ENCODE measurements at regions not wholly inside any gene's neighbourhood (a gene's known extent, or its start where the extent isn't known, plus 50 kb on each side); places are given as distances from the start of the nearest gene placed in this dataset.

DNA sequence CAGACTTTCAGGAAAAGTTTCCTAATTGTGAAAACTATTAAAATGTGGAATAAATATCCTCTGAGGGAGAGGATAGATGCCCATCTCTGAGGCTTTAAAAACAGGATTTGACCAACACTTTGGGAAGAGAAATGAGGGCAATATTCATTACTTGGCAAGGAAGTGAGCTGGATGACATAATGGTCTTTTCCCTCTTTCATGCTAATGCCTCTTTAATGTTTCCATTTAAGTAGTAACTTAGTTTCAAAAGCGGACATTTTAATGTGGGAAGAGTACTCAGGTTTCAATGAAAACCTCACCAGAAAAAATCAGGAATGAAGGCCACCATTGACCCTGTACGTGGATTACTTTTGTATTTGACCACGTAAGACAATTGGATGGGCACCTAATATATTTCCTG, 503.3 kb downstream of the ANKRD50 start:
- TF ChIP-seq, protein P1, sequence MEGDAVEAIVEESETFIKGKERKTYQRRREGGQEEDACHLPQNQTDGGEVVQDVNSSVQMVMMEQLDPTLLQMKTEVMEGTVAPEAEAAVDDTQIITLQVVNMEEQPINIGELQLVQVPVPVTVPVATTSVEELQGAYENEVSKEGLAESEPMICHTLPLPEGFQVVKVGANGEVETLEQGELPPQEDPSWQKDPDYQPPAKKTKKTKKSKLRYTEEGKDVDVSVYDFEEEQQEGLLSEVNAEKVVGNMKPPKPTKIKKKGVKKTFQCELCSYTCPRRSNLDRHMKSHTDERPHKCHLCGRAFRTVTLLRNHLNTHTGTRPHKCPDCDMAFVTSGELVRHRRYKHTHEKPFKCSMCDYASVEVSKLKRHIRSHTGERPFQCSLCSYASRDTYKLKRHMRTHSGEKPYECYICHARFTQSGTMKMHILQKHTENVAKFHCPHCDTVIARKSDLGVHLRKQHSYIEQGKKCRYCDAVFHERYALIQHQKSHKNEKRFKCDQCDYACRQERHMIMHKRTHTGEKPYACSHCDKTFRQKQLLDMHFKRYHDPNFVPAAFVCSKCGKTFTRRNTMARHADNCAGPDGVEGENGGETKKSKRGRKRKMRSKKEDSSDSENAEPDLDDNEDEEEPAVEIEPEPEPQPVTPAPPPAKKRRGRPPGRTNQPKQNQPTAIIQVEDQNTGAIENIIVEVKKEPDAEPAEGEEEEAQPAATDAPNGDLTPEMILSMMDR (conservative IDR thresholded peaks at IDR 0.05), result no peak
- no peak for TF ChIP-seq ZFX (IDR thresholded peaks at IDR 0.05)
- no peak overlapping the region for H3K27ac ChIP-seq

DNA sequence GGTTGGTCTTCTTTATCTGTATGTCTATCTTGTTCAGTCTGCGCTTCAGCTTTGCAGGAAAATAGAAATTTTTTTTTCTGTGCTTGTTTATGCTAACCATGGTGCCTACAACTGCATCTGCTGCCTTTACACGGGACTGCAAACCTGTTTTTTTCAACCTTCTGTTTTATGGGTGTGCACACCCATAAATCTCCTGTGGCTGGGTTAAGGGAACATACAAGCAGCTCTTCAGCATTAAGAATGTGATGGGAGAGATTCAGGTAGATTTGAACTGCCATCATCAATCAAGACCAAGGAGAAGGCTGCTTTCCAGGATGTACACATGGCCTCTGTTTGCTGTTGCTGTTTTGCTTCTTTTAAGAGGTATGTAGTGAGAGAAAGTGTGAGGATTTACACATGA, 502.9 kb downstream of the ANKRD50 start:
- H3K27ac ChIP-seq, result no peak overlapping the region
- no peak for TF ChIP-seq ZFX (IDR thresholded peaks at IDR 0.05)
- TF ChIP-seq, protein P1 (conservative IDR thresholded peaks at IDR 0.05), result no peak

DNA sequence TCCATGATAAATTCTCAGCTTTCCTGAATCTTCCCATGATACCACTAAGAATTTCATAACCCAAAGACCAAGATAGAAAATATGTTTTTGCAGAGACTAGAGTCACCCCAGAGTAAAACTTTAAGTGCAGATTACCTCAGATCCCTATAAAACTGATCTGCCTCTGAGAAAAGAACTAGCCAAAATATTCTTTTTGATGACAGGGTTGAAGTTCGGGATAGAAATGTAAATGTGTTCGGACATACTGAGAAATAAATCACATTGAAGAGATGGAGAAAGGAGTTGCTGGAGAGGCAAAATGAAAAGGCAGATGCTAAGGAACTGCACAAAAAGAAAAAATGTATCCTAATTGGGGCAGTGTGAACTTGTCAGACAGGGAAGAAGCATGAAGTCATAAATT, 501.8 kb downstream of the ANKRD50 start:
- H3K27ac ChIP-seq, result no peak overlapping the region
- TF ChIP-seq, protein P1 (conservative IDR thresholded peaks at IDR 0.05), result no peak
- TF ChIP-seq ZFX (IDR thresholded peaks at IDR 0.05), result no peak

DNA sequence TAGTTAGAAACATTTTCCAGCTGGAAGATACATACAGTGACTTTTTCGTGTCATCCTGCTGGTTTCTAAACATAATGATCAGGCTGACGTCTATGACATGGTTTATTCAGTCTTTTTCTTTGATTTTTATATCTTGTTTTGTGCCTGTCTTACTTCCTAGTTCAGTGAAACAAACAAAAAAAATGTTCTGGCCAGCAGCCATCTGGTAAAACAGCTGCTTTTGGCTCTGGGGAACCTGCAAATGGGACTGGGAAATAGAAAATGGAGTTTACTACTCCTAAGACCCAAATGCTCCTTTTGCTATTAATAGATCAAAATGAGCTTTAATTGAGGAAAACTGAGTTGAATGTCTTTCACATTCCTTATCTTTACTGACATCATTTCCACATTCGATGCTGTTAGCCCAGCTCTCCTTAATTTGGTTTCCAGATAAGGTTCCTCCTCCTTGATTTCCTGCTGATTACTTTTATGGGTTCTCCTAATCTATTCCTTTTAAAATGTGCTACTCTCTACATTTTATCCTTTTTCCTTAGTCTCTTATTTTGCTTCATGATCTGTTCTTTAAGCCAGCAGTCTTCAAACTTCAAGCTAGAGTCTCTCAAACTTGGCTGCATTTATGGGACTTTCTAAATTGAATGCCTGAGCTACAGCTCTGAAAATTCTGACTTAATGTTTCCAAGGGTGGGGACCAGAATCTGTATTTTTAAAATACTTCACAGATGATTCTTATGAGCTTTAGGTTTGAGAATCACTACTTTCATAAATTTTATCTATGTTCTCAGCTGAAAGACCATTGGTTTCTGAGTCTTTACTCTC, 499.5 kb downstream of the ANKRD50 start:
- no peak for TF ChIP-seq ZFX (IDR thresholded peaks at IDR 0.05)
- TF ChIP-seq, protein P1 (conservative IDR thresholded peaks at IDR 0.05), result no peak
- no peak overlapping the region for H3K27ac ChIP-seq

DNA sequence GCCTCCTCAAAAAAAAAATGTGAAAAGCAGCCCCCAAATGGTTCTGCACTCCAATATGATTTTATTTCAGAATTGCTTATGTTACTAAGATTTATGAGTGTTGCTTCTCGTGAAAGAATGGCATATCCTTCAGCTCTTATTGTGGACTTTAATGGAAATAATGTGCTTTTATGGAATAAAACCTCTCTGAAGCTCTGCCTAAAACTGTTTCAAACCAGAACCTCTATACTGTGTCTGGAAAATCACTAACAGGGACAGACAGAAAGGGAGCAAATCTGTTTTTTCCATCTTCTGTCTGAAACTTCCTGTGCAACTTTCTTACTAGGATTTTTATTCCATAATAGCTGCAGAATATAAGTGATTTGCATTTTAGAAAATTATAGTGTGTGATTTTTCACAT, 493.1 kb downstream of the ANKRD50 start:
- TF ChIP-seq, protein P1 (conservative IDR thresholded peaks at IDR 0.05), result no peak
- no peak for TF ChIP-seq ZFX (IDR thresholded peaks at IDR 0.05)
- no peak overlapping the region for H3K27ac ChIP-seq

DNA sequence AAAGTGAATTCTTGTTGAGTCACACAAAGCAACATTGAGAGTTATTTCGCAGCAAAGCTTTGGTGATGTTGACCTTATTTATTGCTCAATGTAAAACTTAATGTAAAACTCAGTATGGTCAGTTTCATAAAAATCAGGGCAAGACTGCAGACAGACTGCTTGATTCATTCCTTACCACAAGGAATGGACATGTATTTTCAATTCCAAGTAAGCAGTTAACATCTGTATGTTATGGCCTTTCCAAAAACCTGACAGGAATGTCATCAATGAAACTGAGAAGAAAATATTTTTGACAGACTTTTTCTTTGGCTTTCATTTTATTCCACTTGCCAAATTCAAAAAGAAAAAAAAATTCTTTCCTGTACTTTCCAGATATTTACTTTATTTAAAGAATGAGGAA, 488.3 kb downstream of the ANKRD50 start:
- no peak overlapping the region for H3K27ac ChIP-seq
- TF ChIP-seq, protein P1 (conservative IDR thresholded peaks at IDR 0.05), result no peak
- no peak for TF ChIP-seq ZFX (IDR thresholded peaks at IDR 0.05)

DNA sequence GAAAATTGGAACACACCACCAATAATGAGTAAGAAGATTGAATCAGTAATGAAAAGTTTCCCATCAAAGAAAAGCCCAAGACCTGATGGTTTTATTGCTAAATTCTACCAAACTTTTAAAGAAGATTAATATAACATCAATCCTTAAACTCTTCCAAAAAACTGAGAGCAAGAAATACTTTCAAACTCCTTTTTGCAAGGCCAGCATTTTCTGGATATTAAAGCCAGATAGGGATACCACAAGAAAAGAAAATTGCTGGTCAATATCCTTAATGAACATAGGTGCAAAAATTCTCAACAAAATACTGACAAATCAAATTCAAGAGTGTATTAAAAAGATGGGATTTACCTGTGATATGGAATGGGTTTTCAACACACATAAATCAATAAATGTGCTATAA, 484.6 kb downstream of the ANKRD50 start:
- TF ChIP-seq, protein P1 (conservative IDR thresholded peaks at IDR 0.05), result no peak
- TF ChIP-seq ZFX (IDR thresholded peaks at IDR 0.05), result no peak
- H3K27ac ChIP-seq, result no peak overlapping the region
